HepG2 (cell line): ENCODE measurements at regions not wholly inside any gene's neighbourhood (a gene's known extent, or its start where the extent isn't known, plus 50 kb on each side); places are given as distances from the start of the nearest gene placed in this dataset.

Experiments
- HDAC6 ChIP-seq: fragments of 200-600 bp; sonication (generic); IDR thresholded peaks from 2 replicates; pipeline ENCODE4 v1.7.0; 2017; ENCODE audit warnings: mild to moderate bottlenecking, antibody characterized with exemption, low read length, low read depth
- HOXA9 ChIP-seq: sonication (generic); formaldehyde crosslinking; IDR thresholded peaks from 2 replicates; pipeline ENCODE4 v1.8.1; 2022; ENCODE audit warnings: missing genetic modification reagents, mild to moderate bottlenecking, moderate library complexity, borderline replicate concordance
- MNT ChIP-seq: fragments of 450-650 bp; IDR thresholded peaks from 2 replicates; pipeline ENCODE4 v1.6.1; 2016
- PHF5A ChIP-seq: IDR thresholded peaks from one replicate; pipeline ENCODE4 v1.6.1; 2018; ENCODE audit warnings: low read depth, missing genetic modification reagents; ENCODE audit not compliant: unreplicated experiment
- SMAD1 ChIP-seq: sonication (generic); formaldehyde crosslinking; IDR thresholded peaks from 2 replicates; pipeline ENCODE4 v1.4.0; 2020; ENCODE audit warnings: missing genetic modification reagents, low read depth, mild to moderate bottlenecking, borderline replicate concordance
- ZBTB33 ChIP-seq: sonication (generic); formaldehyde crosslinking; IDR thresholded peaks from 2 replicates; pipeline ENCODE4 v1.4.0; 2020; ENCODE audit warnings: missing genetic modification reagents
- ZBTB7A ChIP-seq: sonication (generic); formaldehyde crosslinking; IDR thresholded peaks from 2 replicates; pipeline ENCODE4 v1.8.0; 2022; ENCODE audit warnings: mild to moderate bottlenecking, missing genetic modification reagents
- ZMAT5 ChIP-seq: sonication (generic); formaldehyde crosslinking; IDR thresholded peaks from 2 replicates; pipeline ENCODE4 v1.5.0; 2020; ENCODE audit warnings: mild to moderate bottlenecking, low read depth, missing genetic modification reagents, borderline replicate concordance
- ZMYM3 ChIP-seq: sonication (generic); formaldehyde crosslinking; IDR thresholded peaks from 2 replicates; pipeline ENCODE4 v1.5.1; 2020; ENCODE audit warnings: mild to moderate bottlenecking, missing genetic modification reagents
- ZNF142 ChIP-seq: sonication (generic); formaldehyde crosslinking; IDR thresholded peaks from 2 replicates; pipeline ENCODE4 v1.4.0; 2020; ENCODE audit warnings: missing genetic modification reagents
- ZNF713 ChIP-seq: sonication (generic); formaldehyde crosslinking; IDR thresholded peaks from 2 replicates; pipeline ENCODE4 v1.4.0; 2020; ENCODE audit warnings: mild to moderate bottlenecking, missing genetic modification reagents
- ZNF776 ChIP-seq: sonication (generic); formaldehyde crosslinking; IDR thresholded peaks from 2 replicates; pipeline ENCODE4 v1.4.0; 2020; ENCODE audit warnings: mild to moderate bottlenecking, missing genetic modification reagents

GRCh38 chr1:57854436-57854835 is 430.6 kb upstream of the DAB1 start (continued):
- no peak for TF ChIP-seq ZBTB33 (CRISPR knock-in tag)
- no peak for TF ChIP-seq PHF5A (CRISPR knock-in tag)
- TF ChIP-seq SMAD1, result no peak
- no peak for TF ChIP-seq MNT
- TF ChIP-seq ZMYM3 (CRISPR knock-in tag), result no peak
- no peak for TF ChIP-seq ZNF713 (CRISPR knock-in tag)
- TF ChIP-seq ZNF142 (CRISPR knock-in tag), result no peak
- TF ChIP-seq HOXA9 (CRISPR knock-in tag), result no peak
- TF ChIP-seq HDAC6, result no peak
- TF ChIP-seq ZMAT5 (CRISPR knock-in tag), result no peak
- TF ChIP-seq ZNF776, result no peak
- TF ChIP-seq ZBTB7A (CRISPR knock-in tag), result no peak
